DOHH2 (cell line): ENCODE measurements at regions not wholly inside any gene's neighbourhood (a gene's known extent, or its start where the extent isn't known, plus 50 kb on each side); places are given as distances from the start of the nearest gene placed in this dataset.

Experiments
- H3F3A ChIP-seq: fragments of 200-600 bp; sonication (generic), shearing (Covaris generic); 2 replicates; pipeline ENCODE4 v1.6.0; 2016; ENCODE audit warnings: antibody characterized with exemption, mild to moderate bottlenecking; ENCODE audit not compliant: control insufficient read depth, insufficient read depth
- H3K27ac ChIP-seq: fragments of 200-600 bp; sonication (generic); 2 replicates; pipeline ENCODE4 v1.5.1; 2014; ENCODE audit warnings: low read depth, mild to moderate bottlenecking, low read length, moderate library complexity
- H3K27me3 ChIP-seq: fragments of 200-600 bp; sonication (generic); 2 replicates; pipeline ENCODE4 v1.6.1; 2014; ENCODE audit warnings: mild to moderate bottlenecking, low read length, mixed read lengths; ENCODE audit not compliant: control insufficient read depth
- H3K36me3 ChIP-seq: fragments of 200-600 bp; sonication (generic); 2 replicates; pipeline ENCODE4 v1.6.1; 2014; ENCODE audit warnings: mild to moderate bottlenecking, low read length, moderate library complexity, mixed read lengths; ENCODE audit not compliant: control insufficient read depth
- H3K4me1 ChIP-seq: fragments of 200-600 bp; sonication (generic); 2 replicates; pipeline ENCODE4 v1.6.1; 2014; ENCODE audit warnings: mild to moderate bottlenecking, low read length, mixed read lengths; ENCODE audit not compliant: control insufficient read depth
- H3K4me2 ChIP-seq: fragments of 200-600 bp; sonication (generic); 2 replicates; pipeline ENCODE4 v1.6.0; 2014; ENCODE audit warnings: mild to moderate bottlenecking, low read length, moderate library complexity
- H3K4me3 ChIP-seq: fragments of 200-600 bp; sonication (generic); 2 replicates; pipeline ENCODE4 v1.5.1; 2014; ENCODE audit warnings: mild to moderate bottlenecking, low read length, mixed read lengths
- H3K79me2 ChIP-seq: fragments of 200-600 bp; sonication (generic); 2 replicates; pipeline ENCODE4 v1.6.1; 2014; ENCODE audit warnings: mild to moderate bottlenecking, low read length, mixed read lengths; ENCODE audit not compliant: control insufficient read depth
- H3K9me2 ChIP-seq: fragments of 200-600 bp; sonication (generic); replicated peaks from 2 replicates; pipeline ENCODE4 v1.6.1; 2014; ENCODE audit warnings: mild to moderate bottlenecking, low read length, mixed read lengths; ENCODE audit not compliant: control insufficient read depth
- H3K9me3 ChIP-seq: fragments of 200-600 bp; sonication (generic); 2 replicates; pipeline ENCODE4 v1.6.1; 2014; ENCODE audit warnings: antibody characterized with exemption, low read length, mixed read lengths; ENCODE audit not compliant: control insufficient read depth, insufficient read depth
- H4K20me1 ChIP-seq: fragments of 200-600 bp; sonication (generic); 2 replicates; pipeline ENCODE4 v1.6.0; 2014; ENCODE audit warnings: low read depth, mild to moderate bottlenecking, antibody characterized with exemption, low read length, moderate library complexity; ENCODE audit not compliant: control insufficient read depth, insufficient read depth
- CTCF ChIP-seq: fragments of 200-600 bp; sonication (generic); IDR thresholded peaks from one replicate; pipeline ENCODE4 v1.5.1; 2014; ENCODE audit warnings: antibody characterized with exemption, mild to moderate bottlenecking, low read depth, low read length; ENCODE audit not compliant: poor library complexity, severe bottlenecking
- EZH2phosphoT487 ChIP-seq: fragments of 200-600 bp; sonication (generic); IDR thresholded peaks from 2 replicates; pipeline ENCODE4 v1.6.1; 2017; ENCODE audit warnings: borderline replicate concordance, mild to moderate bottlenecking, antibody characterized with exemption, low read length, moderate library complexity, mixed read lengths

- Histone ChIP-seq H3K79me2 (no peaks in the 10 kb centered on the region), H3K27me3 (no peaks in the 10 kb centered on the region), H3K27ac (peak overlapping the region; percentile 91), H3K4me1 (peaks cover 35% of the 10 kb centered on the region), H3K9me3 (no peaks in the 10 kb centered on the region), H3F3A (peaks cover 8% of the 10 kb centered on the region), H3K4me2 (peak overlapping the region; percentile 95), H4K20me1 (no peaks in the 10 kb centered on the region), H3K36me3 (no peaks in the 10 kb centered on the region), H3K9me2 (no peaks in the 10 kb centered on the region), H3K4me3 (peak overlapping the region; percentile 72)
- TF ChIP-seq CTCF (no peak), EZH2phosphoT487 (no peak)
Observed at GRCh38 chrX:118212817-118213183, 96.2 kb upstream of the KLHL13 start.

GRCh38 chrX:118215346-118215745, 98.7 kb upstream of the KLHL13 start:
- Histone ChIP-seq H3K79me2 (no peaks in the 10 kb centered on the region), H3K27ac (no peak overlapping the region), H3K4me3 (no peak overlapping the region)

GRCh38 chrX:118216087-118216486, 99.5 kb upstream of the KLHL13 start:
- H3K27me3 ChIP-seq: no peaks in the 10 kb centered on the region
- TF ChIP-seq CTCF (no peak), EZH2phosphoT487 (no peak)
- H3K9me2 ChIP-seq: no peaks in the 10 kb centered on the region
- no peaks in the 10 kb centered on the region for H4K20me1 ChIP-seq
- no peak overlapping the region for H3K4me2 ChIP-seq
- peaks cover 8% of the 10 kb centered on the region for H3F3A ChIP-seq
- H3K9me3 ChIP-seq: no peaks in the 10 kb centered on the region
- no peaks in the 10 kb centered on the region for H3K79me2 ChIP-seq
- H3K27ac ChIP-seq: no peak overlapping the region
- peaks cover 31% of the 10 kb centered on the region for H3K4me1 ChIP-seq
- no peaks in the 10 kb centered on the region for H3K36me3 ChIP-seq
- H3K4me3 ChIP-seq: no peak overlapping the region

More at GRCh38 chrX:118215346-118215745, 98.7 kb upstream of the KLHL13 start:
- Histone ChIP-seq H3K9me3 (no peaks in the 10 kb centered on the region), H3K4me2 (no peak overlapping the region), H3K36me3 (no peaks in the 10 kb centered on the region), H3K27me3 (no peaks in the 10 kb centered on the region), H3F3A (peaks cover 8% of the 10 kb centered on the region), H3K4me1 (peaks cover 35% of the 10 kb centered on the region), H3K9me2 (no peaks in the 10 kb centered on the region), H4K20me1 (no peaks in the 10 kb centered on the region)
- TF ChIP-seq CTCF (no peak), EZH2phosphoT487 (no peak)

- Histone ChIP-seq H3K79me2 (no peaks in the 10 kb centered on the region), H3K27ac (no peak overlapping the region), H3K27me3 (no peaks in the 10 kb centered on the region), H3K9me2 (no peaks in the 10 kb centered on the region), H3K9me3 (no peaks in the 10 kb centered on the region), H3F3A (peaks cover 8% of the 10 kb centered on the region), H3K4me1 (peaks cover 26% of the 10 kb centered on the region), H3K36me3 (no peaks in the 10 kb centered on the region), H3K4me3 (no peak overlapping the region), H3K4me2 (no peak overlapping the region), H4K20me1 (no peaks in the 10 kb centered on the region)
- TF ChIP-seq CTCF: no peak
- no peak for TF ChIP-seq EZH2phosphoT487
Observed at GRCh38 chrX:118216509-118216908, 99.9 kb upstream of the KLHL13 start.
